GM12864 (cell line): ENCODE measurements at regions not wholly inside any gene's neighbourhood (a gene's known extent, or its start where the extent isn't known, plus 50 kb on each side); places are given as distances from the start of the nearest gene placed in this dataset.

Source experiments
- DNase-seq: peaks from one replicate; pipeline ENCODE4 v3.0.0-alpha.2; 2011; ENCODE audit warnings: low read depth
- H3K4me3 ChIP-seq: 2 replicates; pipeline ENCODE4 v1.5.1; 2011; ENCODE audit warnings: mild to moderate bottlenecking, low read depth, low read length, control low read depth
- CTCF ChIP-seq: IDR thresholded peaks from 2 replicates; pipeline ENCODE4 v1.5.1; 2011; ENCODE audit warnings: low read depth, mild to moderate bottlenecking, moderate library complexity, low read length, control low read depth, inconsistent platforms; ENCODE audit errors: missing control alignments

GRCh38 chr6:169854083-169854725 lies 102.8 kb downstream of the ERMARD start:
- H3K4me3 ChIP-seq: no peak overlapping the region
- no peak for TF ChIP-seq CTCF
- DNase-seq: no peak

GRCh38 chr6:169853196-169854082 lies 102.0 kb downstream of the ERMARD start:
- no peak for DNase-seq
- no peak overlapping the region for H3K4me3 ChIP-seq
- TF ChIP-seq CTCF: no peak

GRCh38 chr6:169852504-169853195 lies 101.2 kb downstream of the ERMARD start:
- no peak overlapping the region for H3K4me3 ChIP-seq
- DNase-seq: no peak
- TF ChIP-seq CTCF: no peak

GRCh38 chr6:169851641-169852503 lies 100.5 kb downstream of the ERMARD start:
- TF ChIP-seq CTCF: no peak
- DNase-seq: no peak
- H3K4me3 ChIP-seq: no peak overlapping the region

GRCh38 chr6:169850746-169851145 lies 99.3 kb downstream of the ERMARD start:
- no peak for TF ChIP-seq CTCF
- no peak overlapping the region for H3K4me3 ChIP-seq
- no peak for DNase-seq

- no peak for TF ChIP-seq CTCF
- no peak overlapping the region for H3K4me3 ChIP-seq
- DNase-seq: no peak
Measured at GRCh38 chr6:169850154-169850553, 98.7 kb downstream of the ERMARD start.
